MM.1S (cell line): ENCODE measurements at regions not wholly inside any gene's neighbourhood (a gene's known extent, or its start where the extent isn't known, plus 50 kb on each side); places are given as distances from the start of the nearest gene placed in this dataset.

Experiments used
- CTCF ChIP-seq: fragments of 300-600 bp; sonication (generic); IDR thresholded peaks from 2 replicates; pipeline ENCODE4 v1.5.1; 2016; ENCODE audit warnings: antibody characterized with exemption, low read length, mixed read lengths
- EZH2 ChIP-seq: fragments of 300-600 bp; sonication (generic); optimal IDR thresholded peaks from 2 replicates; pipeline ENCODE3; 2017; ENCODE audit warnings: low read depth, mild to moderate bottlenecking, antibody characterized with exemption, low read length, mixed read lengths
- EZH2phosphoT487 ChIP-seq: fragments of 300-600 bp; sonication (generic); IDR thresholded peaks from 2 replicates; pipeline ENCODE4 v1.6.1; 2018; ENCODE audit warnings: antibody characterized with exemption, low read length

- no peak for TF ChIP-seq CTCF
- no peak for TF ChIP-seq EZH2
- TF ChIP-seq EZH2phosphoT487 = no peak
Measured at GRCh38 chr6:80402266-80402665, 295.8 kb downstream of the BCKDHB start.
